ENCODE measurements at regions not wholly inside any gene's neighbourhood (a gene's known extent, or its start where the extent isn't known, plus 50 kb on each side); places are given as distances from the start of the nearest gene placed in this dataset.
"Not testable (repeated sequence)": the region's sequence is repeated elsewhere in the genome, so short reads cannot be mapped to it uniquely, and the experiment has no call there.

GRCh38 chr5:3099954-3100353, 348.5 kb upstream of the IRX2 start:
- no peak for DNase-seq (ENCODE audit: low read depth)
- TF ChIP-seq CTCF (conservative IDR thresholded peaks at IDR 0.05; ENCODE audit: low read depth, low read length): no peak
- no peak overlapping the region for H3K4me3 ChIP-seq (ENCODE audit: low read depth, low read length)

GRCh38 chr5:3099526-3099925, 348.0 kb upstream of the IRX2 start:
- DNase-seq (ENCODE audit: low read depth): no peak
- no peak for TF ChIP-seq CTCF (conservative IDR thresholded peaks at IDR 0.05; ENCODE audit: low read depth, low read length)
- no peak overlapping the region for H3K4me3 ChIP-seq (ENCODE audit: low read depth, low read length)

- TF ChIP-seq CTCF (conservative IDR thresholded peaks at IDR 0.05; ENCODE audit: low read depth, low read length): no peak
- no peak for DNase-seq (ENCODE audit: low read depth)
- no peak overlapping the region for H3K4me3 ChIP-seq (ENCODE audit: low read depth, low read length)
Observed at GRCh38 chr5:3098821-3099220, 347.3 kb upstream of the IRX2 start.

GRCh38 chr5:3092664-3093063, 341.2 kb upstream of the IRX2 start:
- H3K4me3 ChIP-seq (ENCODE audit: low read depth, low read length): no peak overlapping the region
- no peak for DNase-seq (ENCODE audit: low read depth)

GRCh38 chr5:3092211-3092610, 340.7 kb upstream of the IRX2 start:
- no peak for DNase-seq (ENCODE audit: low read depth)
- no peak overlapping the region for H3K4me3 ChIP-seq (ENCODE audit: low read depth, low read length)
- no peak for TF ChIP-seq CTCF (conservative IDR thresholded peaks at IDR 0.05; ENCODE audit: low read depth, low read length)

More at GRCh38 chr5:3092664-3093063, 341.2 kb upstream of the IRX2 start:
- no peak for TF ChIP-seq CTCF (conservative IDR thresholded peaks at IDR 0.05; ENCODE audit: low read depth, low read length)

GRCh38 chr5:3091040-3091774, 339.7 kb upstream of the IRX2 start:
- DNase-seq (ENCODE audit: low read depth): no peak
- H3K4me3 ChIP-seq (ENCODE audit: low read depth, low read length): no peak overlapping the region
- no peak for TF ChIP-seq CTCF (conservative IDR thresholded peaks at IDR 0.05; ENCODE audit: low read depth, low read length)

GRCh38 chr5:3090305-3090704, 338.8 kb upstream of the IRX2 start:
- H3K4me3 ChIP-seq (ENCODE audit: low read depth, low read length); DNase-seq (ENCODE audit: low read depth): not testable (repeated sequence)
